ENCODE measurements at regions not wholly inside any gene's neighbourhood (a gene's known extent, or its start where the extent isn't known, plus 50 kb on each side); places are given as distances from the start of the nearest gene placed in this dataset.

GRCh38 chr13:73602295-73602694 is 531.9 kb downstream of the KLF12 start:
- TF ChIP-seq, protein P1, sequence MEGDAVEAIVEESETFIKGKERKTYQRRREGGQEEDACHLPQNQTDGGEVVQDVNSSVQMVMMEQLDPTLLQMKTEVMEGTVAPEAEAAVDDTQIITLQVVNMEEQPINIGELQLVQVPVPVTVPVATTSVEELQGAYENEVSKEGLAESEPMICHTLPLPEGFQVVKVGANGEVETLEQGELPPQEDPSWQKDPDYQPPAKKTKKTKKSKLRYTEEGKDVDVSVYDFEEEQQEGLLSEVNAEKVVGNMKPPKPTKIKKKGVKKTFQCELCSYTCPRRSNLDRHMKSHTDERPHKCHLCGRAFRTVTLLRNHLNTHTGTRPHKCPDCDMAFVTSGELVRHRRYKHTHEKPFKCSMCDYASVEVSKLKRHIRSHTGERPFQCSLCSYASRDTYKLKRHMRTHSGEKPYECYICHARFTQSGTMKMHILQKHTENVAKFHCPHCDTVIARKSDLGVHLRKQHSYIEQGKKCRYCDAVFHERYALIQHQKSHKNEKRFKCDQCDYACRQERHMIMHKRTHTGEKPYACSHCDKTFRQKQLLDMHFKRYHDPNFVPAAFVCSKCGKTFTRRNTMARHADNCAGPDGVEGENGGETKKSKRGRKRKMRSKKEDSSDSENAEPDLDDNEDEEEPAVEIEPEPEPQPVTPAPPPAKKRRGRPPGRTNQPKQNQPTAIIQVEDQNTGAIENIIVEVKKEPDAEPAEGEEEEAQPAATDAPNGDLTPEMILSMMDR (IDR thresholded peaks at IDR 0.05; ENCODE audit: control insufficient read depth, insufficient read depth, low read depth, low read length, missing control alignments), result no peak
- no peak for DNase-seq (ENCODE audit: low read depth)
- no peak overlapping the region for H3K4me3 ChIP-seq (ENCODE audit: control insufficient read depth, low read depth, low read length)

DNA sequence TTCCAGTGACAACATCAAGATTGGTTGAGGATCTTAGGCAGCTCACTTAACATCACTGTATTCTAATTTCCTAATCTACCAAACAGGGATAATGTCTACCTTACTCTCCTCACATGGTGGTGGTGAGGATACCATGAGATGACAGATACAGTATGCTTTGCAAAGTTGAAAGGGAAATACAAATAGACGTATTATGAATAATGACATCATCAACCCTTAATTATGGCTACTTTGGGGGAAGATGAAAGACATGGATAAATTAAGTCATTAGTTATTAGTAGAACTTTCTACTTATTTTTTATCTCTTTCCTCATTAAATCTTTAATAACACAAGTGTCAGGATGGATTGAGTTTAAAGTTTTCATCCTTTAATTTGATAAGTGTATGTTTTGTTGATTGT is 532.5 kb downstream of the KLF12 start:
- no peak overlapping the region for H3K4me3 ChIP-seq (ENCODE audit: control insufficient read depth, low read depth, low read length)

DNA sequence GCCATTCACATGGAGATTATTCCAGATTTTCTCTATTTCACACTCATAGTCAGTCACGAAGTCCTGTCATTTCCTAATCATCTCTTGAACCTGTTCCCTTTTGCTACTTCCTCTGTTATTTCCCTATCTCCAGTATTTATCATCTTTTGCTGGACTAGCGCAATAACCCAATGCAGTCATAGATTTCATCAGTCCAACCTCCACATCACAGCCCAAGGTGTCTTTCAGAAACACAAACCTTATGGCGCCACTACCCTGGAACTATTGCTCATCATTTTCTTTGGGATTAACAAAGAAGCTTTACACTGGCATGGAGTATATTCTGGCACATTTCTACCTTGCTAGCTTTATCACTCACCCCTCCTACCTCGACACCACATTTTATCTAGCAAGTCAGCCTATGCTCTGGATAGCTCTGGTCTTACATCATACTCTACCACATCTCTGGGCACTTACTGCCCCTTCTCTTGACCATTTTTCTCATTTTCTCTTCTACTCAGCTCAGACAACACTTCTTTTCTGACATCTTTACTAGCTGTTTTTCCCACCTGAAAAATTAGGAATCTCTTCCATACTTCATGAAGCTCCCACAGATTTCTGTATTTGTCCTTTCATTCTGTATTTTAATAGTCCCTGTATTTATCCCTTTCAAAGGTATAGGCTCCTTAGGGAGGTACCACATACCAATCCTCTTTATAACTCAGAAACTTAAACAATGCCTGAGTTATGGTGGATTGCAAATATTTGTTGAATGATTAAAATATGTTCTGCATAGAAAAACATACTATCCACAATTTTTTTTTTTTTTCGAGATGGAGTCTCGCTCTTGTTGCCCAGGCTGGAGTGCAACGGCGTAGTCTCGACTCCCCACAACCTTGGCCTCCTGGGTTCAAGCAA is 534.7 kb downstream of the KLF12 start:
- DNase-seq (ENCODE audit: low read depth), result no peak
- no peak overlapping the region for H3K4me3 ChIP-seq (ENCODE audit: control insufficient read depth, low read depth, low read length)
- TF ChIP-seq, protein P1 (IDR thresholded peaks at IDR 0.05; ENCODE audit: control insufficient read depth, insufficient read depth, low read depth, low read length, missing control alignments), result no peak

More for the DNA sequence above, 532.5 kb downstream of the KLF12 start:
- DNase-seq (ENCODE audit: low read depth), result no peak
- TF ChIP-seq, protein P1 (IDR thresholded peaks at IDR 0.05; ENCODE audit: control insufficient read depth, insufficient read depth, low read depth, low read length, missing control alignments), result no peak

DNA sequence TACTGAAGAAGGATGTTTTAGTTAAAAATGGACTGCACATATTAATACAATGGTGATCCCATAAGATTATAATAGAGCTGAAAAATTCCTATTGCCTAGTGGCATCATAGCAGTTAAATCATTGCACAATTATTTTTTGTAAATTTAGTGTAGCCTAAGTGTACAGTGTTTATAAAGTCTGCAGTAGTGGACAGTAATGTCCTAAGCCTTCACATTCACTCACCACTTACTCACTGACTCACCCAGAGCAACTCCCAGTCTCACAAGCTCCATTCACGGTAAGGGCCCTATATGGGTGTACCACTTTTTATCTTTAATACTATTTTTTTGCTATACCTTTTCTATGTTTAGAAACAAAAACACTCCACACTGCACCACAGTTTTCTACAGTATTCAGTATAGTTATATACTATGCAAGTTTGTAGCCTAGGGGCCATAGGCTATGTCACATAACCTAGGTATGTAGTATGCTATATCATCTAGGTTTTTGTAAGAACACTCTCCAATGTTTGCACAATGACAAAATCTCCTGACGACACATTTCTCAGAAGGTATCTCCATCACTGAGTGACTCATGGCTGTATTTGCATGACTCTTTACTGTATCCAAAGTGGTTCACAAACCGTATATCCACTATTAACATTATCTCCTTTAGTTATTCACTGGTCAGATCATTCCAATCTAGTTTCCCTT is 536.0 kb downstream of the KLF12 start:
- no peak overlapping the region for H3K4me3 ChIP-seq (ENCODE audit: control insufficient read depth, low read depth, low read length)
- no peak for DNase-seq (ENCODE audit: low read depth)
- TF ChIP-seq, protein P1 (IDR thresholded peaks at IDR 0.05; ENCODE audit: control insufficient read depth, insufficient read depth, low read depth, low read length, missing control alignments), result no peak

DNA sequence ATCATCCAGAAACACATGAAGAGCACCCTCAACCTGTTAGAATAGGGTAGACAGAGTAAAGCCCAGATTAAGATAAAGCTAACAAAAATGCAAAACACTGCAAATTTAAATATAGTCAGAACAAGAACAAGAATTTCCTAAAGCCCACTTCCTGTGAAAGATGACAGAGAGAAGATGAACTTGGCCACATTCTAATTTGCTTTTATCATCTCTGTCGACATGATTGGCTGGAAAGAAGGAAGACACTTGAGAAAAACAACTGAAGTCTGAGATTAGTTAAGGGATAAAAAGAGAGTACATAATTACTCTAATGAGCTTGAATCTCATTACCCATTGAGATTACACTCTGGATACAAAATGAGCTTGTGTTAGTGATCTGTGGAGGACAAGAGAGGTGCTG is 537.6 kb downstream of the KLF5 start:
- DNase-seq (ENCODE audit: low read depth), result no peak
- H3K4me3 ChIP-seq (ENCODE audit: control insufficient read depth, low read depth, low read length), result no peak overlapping the region
- TF ChIP-seq, protein P1 (IDR thresholded peaks at IDR 0.05; ENCODE audit: control insufficient read depth, insufficient read depth, low read depth, low read length, missing control alignments), result no peak

DNA sequence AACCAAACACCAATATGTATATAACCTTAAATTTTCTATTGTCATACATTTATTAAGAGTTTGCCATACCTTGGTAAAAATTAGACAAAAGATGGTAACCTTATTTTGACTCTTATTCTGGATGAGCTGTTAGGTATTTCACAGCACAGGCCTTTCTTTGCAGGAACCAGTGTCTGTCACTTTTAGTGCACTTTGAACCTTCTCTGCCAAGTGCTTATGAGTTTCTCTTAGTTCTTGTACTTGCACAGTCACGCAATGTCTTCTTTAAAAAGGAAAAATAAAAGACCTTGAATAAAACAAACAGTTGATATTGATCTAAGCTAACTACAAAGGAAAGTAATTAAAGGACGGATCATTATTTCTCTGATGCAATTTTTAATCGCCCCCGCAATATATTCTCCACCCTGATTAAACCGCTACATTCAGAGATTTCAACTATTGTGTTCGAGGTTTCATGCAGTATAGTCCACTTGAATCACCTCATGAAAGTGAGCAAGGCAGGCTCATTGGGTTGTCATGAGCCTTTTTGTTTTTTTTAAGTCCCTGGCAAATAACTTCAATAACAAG is 534.5 kb downstream of the KLF5 start:
- DNase-seq (ENCODE audit: low read depth), result no peak
- TF ChIP-seq, protein P1 (IDR thresholded peaks at IDR 0.05; ENCODE audit: control insufficient read depth, insufficient read depth, low read depth, low read length, missing control alignments), result no peak
- no peak overlapping the region for H3K4me3 ChIP-seq (ENCODE audit: control insufficient read depth, low read depth, low read length)
